KMS-11 (cell line): ENCODE measurements at regions not wholly inside any gene's neighbourhood (a gene's known extent, or its start where the extent isn't known, plus 50 kb on each side); places are given as distances from the start of the nearest gene placed in this dataset.

Experiments
- H2AFZ ChIP-seq: fragments of 200-600 bp; sonication (generic); 2 replicates; pipeline ENCODE4 v1.6.1; 2016; ENCODE audit warnings: antibody characterized with exemption, mixed run types, low read depth
- H3K27ac ChIP-seq: fragments of 200-600 bp; sonication (generic); 2 replicates; pipeline ENCODE4 v1.6.1; 2016; ENCODE audit warnings: mild to moderate bottlenecking, mixed run types
- H3K27me3 ChIP-seq: fragments of 200-600 bp; sonication (generic); 2 replicates; pipeline ENCODE4 v1.6.1; 2017; ENCODE audit warnings: mild to moderate bottlenecking, low read depth, mixed run types, moderate library complexity; ENCODE audit not compliant: insufficient read depth
- H3K36me3 ChIP-seq: fragments of 200-600 bp; sonication (generic); 2 replicates; pipeline ENCODE4 v1.6.1; 2017; ENCODE audit warnings: mild to moderate bottlenecking, mixed run types; ENCODE audit not compliant: insufficient read depth
- H3K4me1 ChIP-seq: fragments of 200-600 bp; sonication (generic); 2 replicates; pipeline ENCODE4 v1.6.1; 2016; ENCODE audit warnings: mild to moderate bottlenecking, low read depth, mixed run types; ENCODE audit not compliant: poor library complexity, severe bottlenecking
- H3K4me2 ChIP-seq: fragments of 200-600 bp; sonication (generic); 2 replicates; pipeline ENCODE4 v1.7.0; 2016; ENCODE audit warnings: mild to moderate bottlenecking, mixed run types
- H3K4me3 ChIP-seq: fragments of 200-600 bp; sonication (generic); IDR thresholded peaks from 2 replicates; pipeline ENCODE4 v1.6.1; 2017; ENCODE audit warnings: low read depth, low read length, mixed read lengths; ENCODE audit not compliant: insufficient read depth
- H3K79me2 ChIP-seq: fragments of 200-600 bp; sonication (generic); 2 replicates; pipeline ENCODE4 v1.6.1; 2016; ENCODE audit warnings: low read depth, mixed run types; ENCODE audit not compliant: insufficient read depth
- H3K9ac ChIP-seq: fragments of 200-600 bp; sonication (generic); 2 replicates; pipeline ENCODE4 v1.6.1; 2016; ENCODE audit warnings: mild to moderate bottlenecking, mixed run types
- H4K20me1 ChIP-seq: fragments of 200-600 bp; sonication (generic); 2 replicates; pipeline ENCODE4 v1.6.1; 2016; ENCODE audit warnings: mild to moderate bottlenecking, mixed run types; ENCODE audit not compliant: insufficient read depth
- CTCF ChIP-seq: fragments of 200-600 bp; sonication (generic); conservative IDR thresholded peaks from 2 replicates; pipeline ENCODE4 v1.6.1; 2017; ENCODE audit warnings: low read depth, mild to moderate bottlenecking, antibody characterized with exemption, low read length, moderate library complexity, mixed read lengths

GRCh38 chr11:21675049-21675616, 517.8 kb upstream of the ANO5 start:
- Histone ChIP-seq H3K27me3 (no peaks in the 10 kb centered on the region), H3K27ac (no peak overlapping the region), H3K4me2 (no peak overlapping the region), H3K36me3 (no peaks in the 10 kb centered on the region), H2AFZ (no peak overlapping the region), H4K20me1 (no peaks in the 10 kb centered on the region), H3K79me2 (no peaks in the 10 kb centered on the region), H3K4me1 (no peaks in the 10 kb centered on the region), H3K4me3 (no peak overlapping the region), H3K9ac (no peak overlapping the region)
- no peak for TF ChIP-seq CTCF

- Histone ChIP-seq H3K9ac (no peak overlapping the region), H3K79me2 (no peaks in the 10 kb centered on the region), H3K27me3 (no peaks in the 10 kb centered on the region), H3K4me1 (no peaks in the 10 kb centered on the region), H3K4me3 (no peak overlapping the region), H3K4me2 (no peak overlapping the region), H3K36me3 (no peaks in the 10 kb centered on the region), H4K20me1 (no peaks in the 10 kb centered on the region), H3K27ac (no peak overlapping the region), H2AFZ (no peak overlapping the region)
- no peak for TF ChIP-seq CTCF
These were observed 505.2 kb upstream of the ANO5 start for GRCh38 chr11:21687643-21688042.

GRCh38 chr11:21704539-21704938, 488.3 kb upstream of the ANO5 start:
- H3K36me3 ChIP-seq, result no peaks in the 10 kb centered on the region
- H3K79me2 ChIP-seq, result no peaks in the 10 kb centered on the region
- H2AFZ ChIP-seq, result no peak overlapping the region
- H4K20me1 ChIP-seq, result no peaks in the 10 kb centered on the region
- H3K4me1 ChIP-seq, result peaks cover 37% of the 10 kb centered on the region
- no peak overlapping the region for H3K4me3 ChIP-seq
- H3K4me2 ChIP-seq, result peak overlapping the region; percentile 11; the same call in 1 of the 2 replicates
- no peak overlapping the region for H3K27ac ChIP-seq
- no peak overlapping the region for H3K9ac ChIP-seq
- TF ChIP-seq CTCF, result no peak
- no peaks in the 10 kb centered on the region for H3K27me3 ChIP-seq

- H3K4me1 ChIP-seq, result peaks cover 37% of the 10 kb centered on the region
- H2AFZ ChIP-seq, result peak overlapping the region; percentile 23; the same call in 1 of the 2 replicates
- no peaks in the 10 kb centered on the region for H4K20me1 ChIP-seq
- peak overlapping the region; percentile 38 for H3K4me2 ChIP-seq
- no peaks in the 10 kb centered on the region for H3K79me2 ChIP-seq
- peak overlapping the region; percentile 50 for H3K27ac ChIP-seq
- H3K9ac ChIP-seq, result no peak overlapping the region; the same call in 1 of the 2 replicates
- H3K27me3 ChIP-seq, result no peaks in the 10 kb centered on the region
- no peak overlapping the region for H3K4me3 ChIP-seq
- H3K36me3 ChIP-seq, result no peaks in the 10 kb centered on the region
- no peak for TF ChIP-seq CTCF
These were observed 485.7 kb upstream of the ANO5 start for GRCh38 chr11:21707116-21707739.
